ENCODE measurements at regions not wholly inside any gene's neighbourhood (a gene's known extent, or its start where the extent isn't known, plus 50 kb on each side); places are given as distances from the start of the nearest gene placed in this dataset.

GRCh38 chr6:156351346-156351966, 425.7 kb upstream of the ARID1B start:
- Histone ChIP-seq H3K4me3 (no peak overlapping the region), H3K4me1 (no peaks in the 10 kb centered on the region), H3K27ac (no peak overlapping the region), H3K27me3 (no peaks in the 10 kb centered on the region), H3K9me3 (no peaks in the 10 kb centered on the region), H3K36me3 (no peaks in the 10 kb centered on the region)
- ATAC-seq (ENCODE audit: low FRiP score in 2 of 2) (no peak), DNase-seq (no peak)
- no peak for TF ChIP-seq EP300 (IDR thresholded peaks at IDR 0.05)
- no peak for TF ChIP-seq POLR2A (IDR thresholded peaks at IDR 0.05)
- no peak for TF ChIP-seq CTCF (IDR thresholded peaks at IDR 0.05)
- no peak for TF ChIP-seq POLR2AphosphoS5 (IDR thresholded peaks at IDR 0.05)
- 83 to 89% methylated on average over 6 of the region's 6 CpGs for WGBS, 2 donors

DNA sequence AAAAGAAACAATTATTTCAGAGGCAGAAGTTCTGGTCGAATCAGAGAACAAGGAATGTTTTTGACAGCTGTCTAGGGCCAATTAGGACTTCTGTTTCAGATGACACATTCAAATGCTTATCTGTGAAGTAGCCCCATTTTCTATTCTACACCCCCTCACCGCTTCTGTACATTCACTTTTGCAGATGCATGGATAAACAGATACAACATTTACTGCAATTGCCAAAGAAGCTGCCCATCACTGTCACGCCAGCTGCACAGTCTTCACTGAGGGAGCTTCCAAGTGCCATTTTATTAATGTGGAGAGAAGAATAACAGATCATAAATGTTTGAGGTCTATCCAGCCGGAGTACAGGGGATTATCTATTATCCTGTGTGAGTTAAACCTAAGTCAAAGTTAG, 426.8 kb upstream of the ARID1B start:
- no peak for TF ChIP-seq POLR2AphosphoS5 (IDR thresholded peaks at IDR 0.05)
- TF ChIP-seq POLR2A (IDR thresholded peaks at IDR 0.05), result no peak
- no peak for TF ChIP-seq CTCF (IDR thresholded peaks at IDR 0.05)
- no peak for TF ChIP-seq EP300 (IDR thresholded peaks at IDR 0.05)
- Histone ChIP-seq H3K4me3 (no peak overlapping the region), H3K4me1 (no peaks in the 10 kb centered on the region), H3K9me3 (no peaks in the 10 kb centered on the region), H3K27me3 (no peaks in the 10 kb centered on the region), H3K27ac (no peak overlapping the region), H3K36me3 (no peaks in the 10 kb centered on the region)
- DNase-seq (no peak), ATAC-seq (ENCODE audit: low FRiP score in 2 of 2) (no peak)
- WGBS, 2 donors, result 80 to 92% methylated on average over 4 of the region's 4 CpGs

- no peaks in the 10 kb centered on the region for H3K4me1 ChIP-seq
- no peak for ATAC-seq (ENCODE audit: low FRiP score in 2 of 2)
- TF ChIP-seq POLR2A (IDR thresholded peaks at IDR 0.05), result no peak
- no peak for TF ChIP-seq CTCF (IDR thresholded peaks at IDR 0.05)
- TF ChIP-seq EP300 (IDR thresholded peaks at IDR 0.05), result no peak
- no peak for TF ChIP-seq POLR2AphosphoS5 (IDR thresholded peaks at IDR 0.05)
- H3K9me3 ChIP-seq, result no peaks in the 10 kb centered on the region
- WGBS, 2 donors, result 35 to 64% methylated on average over 2 of the region's 2 CpGs
- DNase-seq, result no peak
- no peaks in the 10 kb centered on the region for H3K36me3 ChIP-seq
- no peak overlapping the region for H3K27ac ChIP-seq
- H3K4me3 ChIP-seq, result no peak overlapping the region
- H3K27me3 ChIP-seq, result no peaks in the 10 kb centered on the region
Measured at GRCh38 chr6:156348849-156349248, 428.3 kb upstream of the ARID1B start.

GRCh38 chr6:156348424-156348823, 428.8 kb upstream of the ARID1B start:
- ATAC-seq (ENCODE audit: low FRiP score in 2 of 2) (peak in 1 of 2 donors; percentile 34), DNase-seq (no peak)
- no peak overlapping the region for H3K4me3 ChIP-seq
- H3K36me3 ChIP-seq, result no peaks in the 10 kb centered on the region
- H3K27ac ChIP-seq, result no peak overlapping the region
- TF ChIP-seq EP300 (IDR thresholded peaks at IDR 0.05) (no peak), POLR2A (IDR thresholded peaks at IDR 0.05) (no peak), POLR2AphosphoS5 (IDR thresholded peaks at IDR 0.05) (no peak), CTCF (IDR thresholded peaks at IDR 0.05) (no peak)
- H3K4me1 ChIP-seq, result no peaks in the 10 kb centered on the region
- WGBS, 2 donors, result 41 to 44% methylated on average over 4 of the region's 4 CpGs
- H3K9me3 ChIP-seq, result no peaks in the 10 kb centered on the region
- no peaks in the 10 kb centered on the region for H3K27me3 ChIP-seq

- Histone ChIP-seq H3K27ac (no peak overlapping the region), H3K4me3 (no peak overlapping the region), H3K9me3 (no peaks in the 10 kb centered on the region), H3K4me1 (no peaks in the 10 kb centered on the region), H3K27me3 (no peaks in the 10 kb centered on the region), H3K36me3 (no peaks in the 10 kb centered on the region)
- DNase-seq, result no peak
- peak in 1 of 2 donors; percentile 48 for ATAC-seq (ENCODE audit: low FRiP score in 2 of 2)
- TF ChIP-seq POLR2AphosphoS5 (IDR thresholded peaks at IDR 0.05), result no peak
- TF ChIP-seq POLR2A (IDR thresholded peaks at IDR 0.05), result no peak
- TF ChIP-seq CTCF (IDR thresholded peaks at IDR 0.05), result no peak
- TF ChIP-seq EP300 (IDR thresholded peaks at IDR 0.05), result no peak
- WGBS, 2 donors, result 32 to 38% methylated on average over 6 of the region's 6 CpGs
Measured at GRCh38 chr6:156347656-156348055, 429.5 kb upstream of the ARID1B start.

Data from upper lobe of left lung (tissue), 6 donors.